Ascending aorta (tissue), 2 donors: ENCODE measurements at regions not wholly inside any gene's neighbourhood (a gene's known extent, or its start where the extent isn't known, plus 50 kb on each side); places are given as distances from the start of the nearest gene placed in this dataset.
"Not testable (repeated sequence)": the region's sequence is repeated elsewhere in the genome, so short reads cannot be mapped to it uniquely, and the experiment has no call there.

Experiments
- DNase-seq, 2 donors: peaks; one replicate each; pipeline ENCODE4 v3.0.0-alpha.2; 2019; ENCODE audit warnings: low spot score in 2 of 2
- H3K27ac ChIP-seq, 2 donors: fragments of 200-600 bp; sonication (generic); one replicate each; pipeline ENCODE4 v1.5.1; 2016 to 2017; ENCODE audit warnings: mild to moderate bottlenecking in 1 of 2
- H3K27me3 ChIP-seq: fragments of 200-600 bp; sonication (generic); one replicate; pipeline ENCODE4 v1.5.1; 2017
- H3K36me3 ChIP-seq, 2 donors: fragments of 200-600 bp; sonication (generic); one replicate each; pipeline ENCODE4 v1.5.1; 2016
- H3K4me1 ChIP-seq, 2 donors: fragments of 200-600 bp; sonication (generic); one replicate each; pipeline ENCODE4 v1.5.1; 2016 to 2017; ENCODE audit warnings: mild to moderate bottlenecking in 1 of 2
- H3K4me3 ChIP-seq, 2 donors: fragments of 200-600 bp; sonication (generic); one replicate each; pipeline ENCODE4 v1.5.1; 2016 to 2017; ENCODE audit warnings: mild to moderate bottlenecking in 1 of 2
- H3K9me3 ChIP-seq, 2 donors: fragments of 200-600 bp; sonication (generic); one replicate each; pipeline ENCODE4 v1.5.1; 2016
- CTCF ChIP-seq, 3 experiments: fragments of 200-600 bp in 2 of 3; fragments of 450-650 bp in 1 of 3; sonication (generic) in 2 of 3; IDR thresholded peaks; one replicate each; pipeline ENCODE4 v1.5.1; 2016 to 2019; ENCODE audit warnings: antibody characterized with exemption in 3 of 3, mild to moderate bottlenecking in 1 of 3, moderate library complexity in 1 of 3
- intact Hi-C: fragments of 100-400 bp; cut with DNase I; formaldehyde crosslinking; loops from one replicate; pipeline ENCODE4 v1.15.1; 2023

DNA sequence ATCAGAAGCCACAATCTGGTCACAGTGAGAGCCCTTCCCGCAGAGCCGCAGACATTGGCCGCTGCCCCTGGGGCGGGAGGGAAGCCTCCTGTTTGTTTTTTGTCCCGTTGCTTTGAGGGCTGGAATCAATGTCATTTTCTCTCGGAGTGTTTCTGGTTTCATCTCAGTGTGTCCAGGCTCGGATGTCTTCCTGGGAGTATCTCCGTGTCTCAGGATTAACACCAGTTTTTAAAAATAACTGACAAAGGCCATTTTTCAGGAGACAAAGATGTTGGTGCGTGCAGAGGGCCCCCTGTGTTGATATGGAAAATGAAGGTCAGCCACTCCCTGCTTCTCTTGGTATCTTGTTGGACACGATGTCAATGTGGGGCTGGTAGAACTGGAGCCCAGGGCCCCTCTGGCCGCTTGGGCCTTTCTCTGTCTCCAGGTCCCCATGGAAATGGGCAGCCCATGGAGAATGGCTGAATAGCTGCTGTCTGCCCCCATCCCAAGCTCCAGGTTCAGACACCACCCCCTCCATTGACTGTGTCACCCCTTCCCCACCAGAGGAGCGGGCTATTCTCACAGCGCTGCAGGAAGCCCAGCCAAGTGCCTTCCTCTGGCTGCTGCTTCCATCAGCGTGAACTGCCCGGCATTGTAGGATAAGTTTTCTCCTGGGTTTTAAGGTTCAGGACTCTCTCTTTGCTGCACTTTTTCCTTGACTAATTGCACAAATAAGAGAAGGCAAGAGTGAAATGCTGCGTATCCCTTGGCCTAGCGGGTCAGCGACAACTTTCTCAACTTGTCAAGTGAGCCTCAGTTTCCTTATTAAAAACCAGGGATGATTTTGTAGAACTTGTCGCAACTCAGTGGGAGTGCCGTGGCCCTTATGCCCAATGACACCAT, 72.2 kb upstream of the METTL9 start:
- intact Hi-C loops: no loop called here
- DNase-seq: no peak

GRCh38 chr16:21529060-21529658, 70.2 kb upstream of the METTL9 start:
- H3K27me3 ChIP-seq, H3K4me1 ChIP-seq, DNase-seq, H3K4me3 ChIP-seq, H3K36me3 ChIP-seq, H3K27ac ChIP-seq, H3K9me3 ChIP-seq, intact Hi-C loops: not testable (repeated sequence)

More for the DNA sequence above, 72.2 kb upstream of the METTL9 start:
- no peaks in the 10 kb centered on the region for H3K27me3 ChIP-seq
- H3K9me3 ChIP-seq: no peaks in the 10 kb centered on the region
- no peak overlapping the region for H3K27ac ChIP-seq
- H3K36me3 ChIP-seq: no peaks in the 10 kb centered on the region
- no peaks in the 10 kb centered on the region for H3K4me1 ChIP-seq
- no peak for TF ChIP-seq CTCF (IDR thresholded peaks at IDR 0.05)
- no peak overlapping the region for H3K4me3 ChIP-seq

DNA sequence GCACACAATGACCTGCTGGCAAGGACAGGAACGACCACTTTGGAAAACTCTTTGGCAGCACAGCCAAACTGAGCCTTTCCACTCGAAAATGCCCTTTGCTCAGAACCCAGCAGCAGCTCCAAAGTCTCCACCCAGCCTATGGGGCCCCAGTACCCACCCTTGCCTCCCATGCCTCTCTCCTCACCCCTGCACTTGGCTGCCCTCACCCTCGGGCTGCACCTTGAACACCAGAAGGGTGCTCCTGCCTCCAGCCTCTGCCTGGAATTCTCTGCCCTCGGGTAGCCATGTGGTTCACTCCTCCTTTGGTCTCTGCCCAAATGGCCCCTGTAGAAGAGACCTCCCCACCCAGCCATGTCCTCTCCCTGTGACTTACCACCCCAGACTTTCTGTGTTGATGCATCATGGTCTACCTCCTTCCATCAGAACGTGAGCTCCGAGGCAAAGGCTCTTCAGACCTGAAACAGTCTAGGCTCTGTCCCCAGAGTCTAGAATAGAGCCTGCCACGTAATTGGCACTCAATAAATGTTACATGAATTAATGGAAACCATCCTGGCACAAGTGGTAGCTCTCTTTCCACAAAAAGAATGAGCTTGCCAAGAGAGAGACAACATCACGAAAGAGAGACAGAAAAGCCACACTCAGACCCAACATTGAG, 68.5 kb upstream of the METTL9 start:
- H3K27ac ChIP-seq, H3K36me3 ChIP-seq, DNase-seq, H3K4me1 ChIP-seq, H3K27me3 ChIP-seq, intact Hi-C loops, H3K4me3 ChIP-seq, H3K9me3 ChIP-seq: not testable (repeated sequence)

DNA sequence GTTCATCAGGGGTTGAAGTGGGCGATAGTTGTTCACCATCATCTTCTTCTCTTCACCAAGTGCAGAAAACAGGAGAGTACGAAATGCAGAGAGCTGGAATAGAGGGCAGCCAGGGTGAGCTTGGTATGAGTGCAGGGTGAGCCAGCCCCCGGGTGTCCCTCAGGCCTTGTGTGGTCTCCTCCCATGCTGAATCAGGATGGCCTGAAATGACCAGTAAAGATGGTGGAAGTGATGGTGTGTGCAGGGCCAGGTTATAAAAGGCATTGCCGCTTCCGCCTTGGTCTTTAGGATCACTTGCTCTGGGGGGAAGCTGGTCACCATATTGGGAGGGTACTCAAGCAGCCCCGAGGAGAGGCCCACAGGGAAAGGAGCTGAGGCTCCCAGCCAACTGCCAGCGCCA, 66.4 kb upstream of the METTL9 start:
- intact Hi-C loops, DNase-seq, H3K36me3 ChIP-seq: not testable (repeated sequence)

GRCh38 chr16:21533474-21533873, 65.9 kb upstream of the METTL9 start:
- H3K27ac ChIP-seq, H3K36me3 ChIP-seq, intact Hi-C loops, DNase-seq, H3K9me3 ChIP-seq, H3K27me3 ChIP-seq, H3K4me3 ChIP-seq, H3K4me1 ChIP-seq: not testable (repeated sequence)

More for the DNA sequence above, 66.4 kb upstream of the METTL9 start:
- not testable (repeated sequence) for H3K27ac ChIP-seq, H3K4me1 ChIP-seq, H3K27me3 ChIP-seq, H3K4me3 ChIP-seq, H3K9me3 ChIP-seq

DNA sequence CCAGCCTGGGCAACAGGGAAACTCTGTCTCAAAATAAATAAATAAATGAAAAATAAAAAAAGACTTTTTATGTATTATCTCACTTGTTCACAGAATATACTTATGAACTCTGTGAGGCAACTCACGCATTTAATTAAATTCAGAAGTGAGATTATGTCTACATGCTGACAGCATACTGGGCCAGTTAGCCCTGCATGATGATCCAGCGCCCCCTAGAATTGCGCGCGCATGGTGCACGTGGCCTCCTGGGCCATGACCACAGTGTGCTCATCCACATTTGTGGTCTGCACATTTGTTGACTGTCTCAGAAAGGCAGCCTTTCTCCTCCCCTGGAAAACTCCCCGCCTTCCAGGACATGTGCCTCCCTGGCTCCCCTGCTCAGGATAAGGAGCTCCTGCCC, 64.8 kb upstream of the METTL9 start:
- DNase-seq: not testable (repeated sequence)

GRCh38 chr16:21535201-21535600, 64.2 kb upstream of the METTL9 start:
- DNase-seq, H3K27ac ChIP-seq, intact Hi-C loops: not testable (repeated sequence)

More for the DNA sequence above, 64.8 kb upstream of the METTL9 start:
- H3K9me3 ChIP-seq, intact Hi-C loops, H3K36me3 ChIP-seq, H3K4me1 ChIP-seq, H3K27me3 ChIP-seq, H3K4me3 ChIP-seq, H3K27ac ChIP-seq: not testable (repeated sequence)

DNA sequence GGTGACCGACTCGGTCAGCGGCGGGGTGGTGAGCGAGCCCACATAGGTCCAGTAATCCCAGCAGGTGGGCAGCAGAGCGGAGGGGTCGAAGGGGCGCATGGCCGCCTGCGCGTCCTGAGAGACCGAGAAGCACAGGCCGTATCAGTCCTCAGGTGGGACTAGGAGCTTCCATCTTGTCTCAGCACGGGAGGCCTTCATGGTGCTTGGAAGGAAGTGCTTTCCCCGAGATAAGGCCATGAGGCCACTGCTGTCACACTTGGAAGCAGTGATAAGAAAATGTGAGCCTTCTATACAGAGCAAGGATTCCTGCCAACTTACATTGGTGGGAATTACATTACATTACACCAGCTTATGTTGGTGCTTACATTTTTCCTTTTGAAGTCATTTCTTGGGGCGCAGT, 62.6 kb upstream of the METTL9 start:
- H3K4me1 ChIP-seq, intact Hi-C loops, H3K4me3 ChIP-seq, H3K27ac ChIP-seq, H3K9me3 ChIP-seq, H3K36me3 ChIP-seq, DNase-seq, H3K27me3 ChIP-seq: not testable (repeated sequence)

More at GRCh38 chr16:21535201-21535600, 64.2 kb upstream of the METTL9 start:
- not testable (repeated sequence) for H3K27me3 ChIP-seq, H3K4me3 ChIP-seq, H3K4me1 ChIP-seq, H3K36me3 ChIP-seq, H3K9me3 ChIP-seq

GRCh38 chr16:21537598-21537997, 61.8 kb upstream of the METTL9 start:
- H3K27ac ChIP-seq, H3K9me3 ChIP-seq, H3K36me3 ChIP-seq, H3K27me3 ChIP-seq, intact Hi-C loops, H3K4me1 ChIP-seq, H3K4me3 ChIP-seq, DNase-seq: not testable (repeated sequence)

DNA sequence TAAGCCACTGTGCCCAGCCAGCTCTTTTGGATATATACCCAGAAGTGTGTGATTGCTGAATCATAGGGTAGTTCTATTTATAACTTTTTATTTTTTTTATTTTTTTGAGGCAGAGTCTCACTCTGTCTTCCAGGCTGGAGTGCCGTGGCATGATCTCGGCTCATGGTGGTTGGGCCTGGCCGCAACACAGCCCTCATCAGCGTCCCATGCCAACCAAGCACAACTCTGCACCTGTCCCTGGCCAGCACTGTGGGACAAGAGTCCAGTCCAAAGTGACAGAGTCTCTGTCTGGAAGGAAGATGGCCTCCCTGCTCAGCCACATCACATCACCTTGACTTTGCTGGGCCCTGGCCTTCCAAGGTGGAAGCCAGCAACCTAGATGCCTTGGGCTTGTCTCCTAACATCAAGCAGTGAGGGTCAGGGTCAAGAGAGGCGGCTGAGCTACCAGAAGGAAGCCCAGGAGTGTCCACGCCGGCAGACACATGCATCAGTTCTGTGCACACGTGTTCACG, 60.2 kb upstream of the METTL9 start:
- H3K9me3 ChIP-seq, H3K4me3 ChIP-seq, intact Hi-C loops, H3K36me3 ChIP-seq, DNase-seq, H3K27me3 ChIP-seq: not testable (repeated sequence)
- Histone ChIP-seq H3K4me1 (peaks cover 0 to 15% of the 10 kb centered on the region in 2 donors), H3K27ac (peak overlapping the region; percentile 45 to 68)

GRCh38 chr16:21540770-21541433, 58.5 kb upstream of the METTL9 start:
- H3K9me3 ChIP-seq, H3K36me3 ChIP-seq, H3K4me3 ChIP-seq, DNase-seq, intact Hi-C loops, H3K27me3 ChIP-seq: not testable (repeated sequence)
- H3K4me1 ChIP-seq: peaks cover 0 to 15% of the 10 kb centered on the region in 2 donors
- peak overlapping the region in 1 of 2 donors; percentile 45 for H3K27ac ChIP-seq

DNA sequence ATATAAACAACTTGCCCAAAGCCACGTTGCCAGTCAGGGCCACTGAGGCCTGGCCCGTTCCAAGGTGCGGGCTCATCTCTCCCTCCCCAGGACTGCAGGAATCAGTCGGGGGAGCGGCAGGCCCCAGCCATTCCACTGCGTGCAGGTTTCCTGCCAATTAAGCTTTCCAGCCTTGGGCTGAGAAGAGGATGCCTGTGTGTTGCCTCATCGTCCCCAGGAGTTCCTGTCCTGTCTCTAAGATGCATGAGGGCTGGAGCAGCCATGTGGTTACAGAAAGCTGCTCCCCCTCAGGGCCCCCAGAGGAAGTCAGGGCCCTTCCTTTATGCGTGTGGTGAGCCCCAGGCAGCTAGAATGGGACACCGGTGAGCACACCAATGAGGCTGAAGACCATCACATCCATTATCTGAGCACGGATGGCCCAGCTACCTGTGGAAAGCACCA, 57.7 kb upstream of the METTL9 start:
- H3K4me3 ChIP-seq, H3K36me3 ChIP-seq, DNase-seq, intact Hi-C loops, H3K9me3 ChIP-seq, H3K27me3 ChIP-seq: not testable (repeated sequence)
- H3K27ac ChIP-seq: peak overlapping the region in 1 of 2 donors; percentile 45
- peaks cover 0 to 15% of the 10 kb centered on the region in 2 donors for H3K4me1 ChIP-seq
